ENCODE measurements at regions not wholly inside any gene's neighbourhood (a gene's known extent, or its start where the extent isn't known, plus 50 kb on each side); places are given as distances from the start of the nearest gene placed in this dataset.
A peak's percentile ranks its signal among the peaks of the same experiment; 100 is the strongest.

GRCh38 chrX:45760187-45760742 lies 559.6 kb upstream of the DIPK2B start:
- no peak for TF ChIP-seq CTCF (IDR thresholded peaks at IDR 0.05; ENCODE audit: low read depth, low read length)
- ChIA-PET POLR2A (interaction anchor here (0.6 to 0.9 kb wide), 2 partner anchors 43 to 49 kb away, joined by 3 read pairs; no protein-coding TSS in a partner anchor), CTCF (interaction anchor here (0.6 kb wide), 1 partner anchor 64 kb away, joined by 3 read pairs; no protein-coding TSS in a partner anchor)
- peak overlapping the region; percentile 39 for H3K27ac ChIP-seq (ENCODE audit: low read depth, low read length)
- DNase-seq (ENCODE audit: low read depth, low spot score): no peak
- H3K4me3 ChIP-seq (ENCODE audit: low read depth, low read length): peak overlapping the region; percentile 10; the same call in 1 of the 2 replicates
- H3K9me3 ChIP-seq (ENCODE audit: control insufficient read depth, insufficient read depth, low read length): no peaks in the 10 kb centered on the region
- H3K27me3 ChIP-seq (ENCODE audit: control insufficient read depth, insufficient read depth, low read length): no peaks in the 10 kb centered on the region

GRCh38 chrX:45758738-45759397 lies 558.2 kb upstream of the DIPK2B start:
- peak overlapping the region; percentile 7; the same call in 1 of the 2 replicates for H3K4me3 ChIP-seq (ENCODE audit: low read depth, low read length)
- CTCF ChIA-PET: no interaction called here

DNA sequence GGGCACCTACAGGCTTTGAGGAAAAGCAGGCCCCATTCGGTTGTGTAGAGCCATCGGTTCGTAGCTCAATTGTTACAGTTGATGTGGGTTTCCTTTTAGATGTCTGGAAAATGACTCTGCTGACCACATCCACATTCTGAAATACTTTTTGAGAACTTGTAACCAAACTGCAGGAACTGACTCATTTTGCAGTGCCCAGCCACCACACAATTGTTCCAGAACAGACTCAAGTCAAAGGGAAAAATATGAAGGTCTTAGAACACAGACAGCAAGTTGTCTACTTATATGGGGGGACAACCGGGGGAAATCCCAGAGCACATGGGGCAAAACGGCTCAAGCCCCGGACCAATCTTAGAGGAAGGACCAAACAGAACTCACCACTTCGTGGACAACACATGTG lies 557.6 kb upstream of the DIPK2B start:
- CTCF ChIA-PET: no interaction called here
- Histone ChIP-seq H3K9me3 (ENCODE audit: control insufficient read depth, insufficient read depth, low read length) (no peaks in the 10 kb centered on the region), H3K27me3 (ENCODE audit: control insufficient read depth, insufficient read depth, low read length) (no peaks in the 10 kb centered on the region), H3K27ac (ENCODE audit: low read depth, low read length) (peak overlapping the region; percentile 73), H3K4me3 (ENCODE audit: low read depth, low read length) (no peak overlapping the region)
- POLR2A ChIA-PET: interaction anchor here (0.7 to 2.0 kb wide), 5 partner anchors 9 to 243 kb away, joined by 3 to 8 read pairs (median 6); no protein-coding TSS in a partner anchor
- peak; percentile 64 for DNase-seq (ENCODE audit: low read depth, low spot score)
- TF ChIP-seq CTCF (IDR thresholded peaks at IDR 0.05; ENCODE audit: low read depth, low read length): no peak

More at GRCh38 chrX:45758738-45759397, 558.2 kb upstream of the DIPK2B start:
- no peak for TF ChIP-seq CTCF (IDR thresholded peaks at IDR 0.05; ENCODE audit: low read depth, low read length)
- Histone ChIP-seq H3K27me3 (ENCODE audit: control insufficient read depth, insufficient read depth, low read length) (no peaks in the 10 kb centered on the region), H3K27ac (ENCODE audit: low read depth, low read length) (peak overlapping the region; percentile 73), H3K9me3 (ENCODE audit: control insufficient read depth, insufficient read depth, low read length) (no peaks in the 10 kb centered on the region)
- no peak for DNase-seq (ENCODE audit: low read depth, low spot score)
- POLR2A ChIA-PET: interaction anchor here (0.5 to 2.0 kb wide), 6 partner anchors 8 to 1664 kb away, joined by 3 to 8 read pairs (median 5); no protein-coding TSS in a partner anchor

DNA sequence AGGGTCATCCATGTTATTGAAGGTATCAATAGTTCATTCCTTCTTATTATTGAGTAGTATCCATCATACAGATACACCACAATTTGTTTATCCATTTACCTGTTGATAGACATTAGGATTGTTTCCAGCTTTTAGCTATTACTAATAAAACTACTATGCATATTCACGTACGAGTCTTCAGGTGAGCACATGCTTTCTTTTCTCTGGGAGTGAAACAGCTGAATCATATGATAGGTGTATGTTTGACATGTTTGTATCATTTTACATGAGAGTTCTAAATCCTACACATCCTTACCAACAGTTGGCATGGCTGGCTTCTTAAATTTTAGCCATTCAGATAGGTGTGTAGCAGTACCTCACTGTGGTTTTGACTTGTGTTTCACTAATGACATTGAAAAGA lies 556.6 kb upstream of the DIPK2B start:
- POLR2A ChIA-PET: interaction anchor here (2.0 to 2.3 kb wide), 2 partner anchors 10 to 13 kb away, joined by 6 to 8 read pairs; no protein-coding TSS in a partner anchor
- H3K27me3 ChIP-seq (ENCODE audit: control insufficient read depth, insufficient read depth, low read length): no peaks in the 10 kb centered on the region
- no peak for TF ChIP-seq CTCF (IDR thresholded peaks at IDR 0.05; ENCODE audit: low read depth, low read length)
- H3K4me3 ChIP-seq (ENCODE audit: low read depth, low read length): no peak overlapping the region
- no peaks in the 10 kb centered on the region for H3K9me3 ChIP-seq (ENCODE audit: control insufficient read depth, insufficient read depth, low read length)
- no peak overlapping the region for H3K27ac ChIP-seq (ENCODE audit: low read depth, low read length)
- CTCF ChIA-PET: no interaction called here
- DNase-seq (ENCODE audit: low read depth, low spot score): no peak

DNA sequence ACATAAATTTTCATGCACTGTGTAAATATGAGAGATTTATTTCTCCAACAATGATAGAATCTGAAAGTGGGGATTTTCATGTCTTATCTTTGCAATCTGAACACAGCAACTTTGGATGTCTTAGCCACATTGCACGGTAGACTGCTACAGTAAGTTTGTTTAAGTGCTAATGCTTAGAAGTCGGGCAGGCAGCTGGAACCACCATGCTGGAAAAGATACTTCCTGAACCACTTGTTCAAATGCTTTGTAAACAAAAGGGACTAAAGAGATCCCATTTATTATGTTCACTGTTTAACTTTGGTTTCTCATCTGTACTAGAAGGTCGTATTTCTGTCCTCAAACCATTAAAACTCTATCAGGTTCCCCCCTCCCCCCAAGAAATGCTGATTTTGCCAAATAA lies 555.9 kb upstream of the DIPK2B start:
- H3K4me3 ChIP-seq (ENCODE audit: low read depth, low read length): no peak overlapping the region
- no peak for DNase-seq (ENCODE audit: low read depth, low spot score)
- CTCF ChIA-PET: no interaction called here

More for the DNA sequence above, 555.9 kb upstream of the DIPK2B start:
- Histone ChIP-seq H3K9me3 (ENCODE audit: control insufficient read depth, insufficient read depth, low read length) (no peaks in the 10 kb centered on the region), H3K27ac (ENCODE audit: low read depth, low read length) (no peak overlapping the region), H3K27me3 (ENCODE audit: control insufficient read depth, insufficient read depth, low read length) (no peaks in the 10 kb centered on the region)
- POLR2A ChIA-PET: interaction anchor here (2.3 kb wide), 1 partner anchor 14 kb away, joined by 6 read pairs; no protein-coding TSS in a partner anchor
- no peak for TF ChIP-seq CTCF (IDR thresholded peaks at IDR 0.05; ENCODE audit: low read depth, low read length)

Data from AG04450 (cell line).